Kidney capillary endothelial cell (primary cell): ENCODE measurements at regions not wholly inside any gene's neighbourhood (a gene's known extent, or its start where the extent isn't known, plus 50 kb on each side); places are given as distances from the start of the nearest gene placed in this dataset.

Source experiments
- DNase-seq: peaks from one replicate; pipeline ENCODE4 v3.0.0-alpha.2; 2018; ENCODE audit warnings: low spot score

GRCh38 chr4:189278597-189279165 is 662.0 kb upstream of the FRG1 start:
- DNase-seq, result no peak

DNA sequence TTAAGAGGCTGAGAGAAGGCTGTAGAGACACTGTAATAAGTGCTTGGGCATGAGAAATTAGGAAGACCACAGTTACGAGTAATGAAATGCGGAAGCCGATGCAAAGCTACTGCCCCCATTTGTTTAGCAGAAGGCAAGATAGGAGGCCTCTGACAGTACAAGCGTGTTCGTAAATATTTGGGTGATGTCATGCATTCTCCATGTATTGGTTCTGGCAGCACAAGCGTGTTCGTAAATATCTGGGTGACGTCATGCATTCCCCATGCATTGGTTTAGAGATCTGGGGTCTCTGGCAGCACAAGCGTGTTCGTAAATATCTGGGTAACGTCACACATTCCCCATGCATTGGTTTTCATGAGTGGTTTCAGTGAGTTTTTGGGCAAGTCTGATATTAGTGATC is 661.5 kb upstream of the FRG1 start:
- DNase-seq, result no peak

DNA sequence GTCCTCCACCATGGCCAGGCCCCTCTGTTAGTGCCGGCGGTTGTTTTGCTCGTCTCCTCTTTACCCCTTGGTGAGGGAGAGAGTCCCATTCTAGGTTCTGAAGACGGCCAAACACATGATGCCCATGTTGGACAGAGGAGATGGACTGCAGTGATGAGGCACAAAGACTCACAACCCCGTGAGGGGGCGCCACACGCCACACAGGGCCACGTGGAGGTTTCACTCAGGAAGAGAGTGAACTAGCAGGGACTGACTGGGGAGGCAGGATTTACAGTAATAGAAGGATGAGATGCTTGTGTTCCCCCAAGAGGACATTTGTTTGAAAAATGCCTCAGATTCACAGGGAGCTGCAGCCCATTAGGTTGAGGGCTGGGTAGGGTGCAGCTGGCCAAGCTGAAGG is 655.3 kb upstream of the FRG1 start:
- DNase-seq, result no peak

DNA sequence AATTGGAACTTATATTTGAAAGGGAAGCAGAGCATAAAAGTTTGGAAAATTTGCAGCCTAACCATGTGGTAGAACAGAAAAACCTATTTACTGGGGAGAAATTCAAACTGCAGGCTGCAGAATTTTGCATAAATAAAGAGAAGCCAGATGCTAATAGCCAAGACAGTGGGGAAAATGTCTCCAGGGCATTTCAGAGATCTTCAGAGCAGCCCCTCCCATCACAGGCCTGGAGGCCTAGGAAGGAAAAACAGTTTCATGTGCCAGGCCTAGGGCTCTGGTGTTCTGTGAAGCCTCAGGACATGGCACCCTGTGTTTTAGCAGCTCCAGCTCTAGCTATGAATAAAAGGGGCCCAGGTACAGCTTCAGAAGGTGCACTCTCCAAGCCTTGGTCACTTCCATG is 648.7 kb upstream of the FRG1 start:
- no peak for DNase-seq

GRCh38 chr4:189293459-189293858 is 647.2 kb upstream of the FRG1 start:
- no peak for DNase-seq

DNA sequence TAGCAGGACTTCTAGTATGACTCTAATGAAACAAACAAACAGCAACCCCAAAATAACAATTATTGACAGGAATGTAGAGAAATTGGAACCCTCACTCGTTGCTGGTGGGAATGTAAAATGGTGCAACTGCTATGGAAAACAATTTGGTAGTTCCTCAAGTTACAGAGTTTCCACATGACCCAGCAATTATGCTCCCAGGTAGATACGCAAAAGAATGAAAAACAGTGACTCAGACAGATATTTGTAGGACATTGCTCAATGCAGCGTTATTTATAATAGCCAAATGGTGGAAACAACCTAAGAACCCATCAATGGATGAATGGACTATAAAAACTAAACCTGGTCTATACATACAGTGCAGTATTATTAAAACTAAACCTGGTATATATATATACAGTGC is 646.1 kb upstream of the FRG1 start:
- DNase-seq, result no peak

DNA sequence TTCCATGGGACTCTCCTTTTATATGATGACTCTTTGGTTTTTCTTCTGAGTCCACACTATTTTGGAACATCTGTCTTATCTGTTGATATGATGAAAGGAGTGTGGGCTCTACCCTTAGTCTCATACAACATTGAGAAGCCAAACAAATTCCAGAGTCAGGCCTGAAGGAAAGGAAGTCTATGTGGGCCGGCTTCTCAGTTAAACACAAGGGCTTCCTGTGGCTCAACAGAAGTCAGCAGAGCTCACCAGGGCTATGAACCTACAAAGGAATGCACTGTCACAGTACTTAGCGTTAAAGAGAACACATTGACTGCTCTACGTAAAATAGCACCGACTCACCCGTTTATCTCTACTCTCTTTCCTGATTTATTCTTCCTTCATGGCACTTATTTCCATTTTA is 641.0 kb upstream of the FRG1 start:
- DNase-seq, result no peak

DNA sequence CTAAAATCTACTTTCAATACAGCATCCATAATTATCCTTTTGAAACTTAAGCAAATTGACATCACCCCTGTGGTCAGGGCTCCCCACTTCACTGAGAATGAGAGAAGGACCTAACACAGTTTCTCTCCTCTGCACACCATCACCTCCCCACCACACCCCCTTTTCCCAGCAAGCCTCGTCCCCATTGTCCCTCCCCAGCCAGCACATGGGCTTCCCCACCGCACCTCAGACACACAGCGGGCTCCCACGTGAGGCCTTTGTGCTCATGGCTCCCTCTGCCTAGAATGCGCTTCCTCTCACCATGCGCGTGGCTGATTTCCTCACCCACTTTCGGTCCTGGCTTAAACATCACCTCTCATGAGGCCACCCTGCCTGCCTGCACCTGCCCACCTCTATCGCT is 639.0 kb upstream of the FRG1 start:
- no peak for DNase-seq

- peak; percentile 77 for DNase-seq
Measured at GRCh38 chr4:189302719-189303118, 638.0 kb upstream of the FRG1 start.

DNA sequence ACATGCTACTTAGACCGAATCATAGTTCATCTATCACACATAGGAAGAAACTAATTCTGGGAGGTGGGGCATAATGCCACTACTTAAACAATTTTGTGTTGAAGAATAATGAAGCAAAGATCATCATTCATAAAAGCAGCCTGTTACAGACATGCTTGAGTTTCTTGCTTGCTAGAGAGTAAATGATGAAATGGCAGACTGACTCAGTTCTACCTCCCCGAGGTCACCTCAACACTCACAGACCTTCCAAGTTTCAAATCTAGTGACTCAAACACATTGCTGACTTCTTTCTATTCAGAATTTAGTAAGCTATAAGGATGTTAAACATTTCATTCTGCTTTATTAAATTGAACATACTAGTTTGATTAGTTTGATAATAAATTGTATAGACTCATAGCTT is 636.5 kb upstream of the FRG1 start:
- no peak for DNase-seq

- DNase-seq, result no peak
Measured at GRCh38 chr4:189304809-189305208, 635.9 kb upstream of the FRG1 start.

GRCh38 chr4:189305500-189305899 is 635.2 kb upstream of the FRG1 start:
- DNase-seq, result no peak

DNA sequence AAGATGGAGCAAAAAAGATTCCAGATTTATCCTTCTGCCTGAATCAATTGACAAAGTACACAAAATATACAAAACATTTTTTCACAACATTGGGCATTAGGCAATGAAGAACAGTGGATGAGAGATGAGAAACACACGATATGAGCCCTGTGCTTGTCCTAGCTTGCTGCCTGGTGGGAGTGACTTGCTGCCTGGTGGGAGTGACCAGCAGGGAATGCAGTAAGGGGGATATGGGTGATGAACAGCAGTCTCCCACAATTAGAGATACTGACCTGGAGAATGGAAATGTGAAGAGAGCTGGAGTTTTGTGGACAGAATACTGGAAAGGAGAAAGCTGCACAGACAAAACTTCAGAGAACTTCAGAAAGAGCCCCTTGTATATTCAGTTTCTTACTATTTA is 629.4 kb upstream of the FRG1 start:
- no peak for DNase-seq

DNA sequence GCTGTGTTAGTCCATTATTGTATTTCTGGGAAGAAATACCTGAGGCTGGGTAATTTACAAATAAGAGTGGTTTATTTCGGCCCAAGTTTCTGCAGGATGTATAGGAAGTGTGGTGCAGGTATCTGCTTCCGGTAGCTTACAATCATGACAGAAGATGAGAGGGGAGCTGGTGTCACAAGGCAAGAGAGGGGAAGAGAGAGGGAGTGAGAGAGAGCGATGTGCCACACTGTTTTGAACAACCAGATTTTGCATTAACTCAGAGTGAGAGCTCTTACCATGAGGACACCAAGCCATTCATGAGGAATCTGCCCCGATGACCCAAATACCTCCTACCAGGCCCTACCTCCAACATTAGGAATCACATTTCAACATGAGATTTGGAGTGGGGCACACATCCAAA is 627.6 kb upstream of the FRG1 start:
- DNase-seq, result no peak

DNA sequence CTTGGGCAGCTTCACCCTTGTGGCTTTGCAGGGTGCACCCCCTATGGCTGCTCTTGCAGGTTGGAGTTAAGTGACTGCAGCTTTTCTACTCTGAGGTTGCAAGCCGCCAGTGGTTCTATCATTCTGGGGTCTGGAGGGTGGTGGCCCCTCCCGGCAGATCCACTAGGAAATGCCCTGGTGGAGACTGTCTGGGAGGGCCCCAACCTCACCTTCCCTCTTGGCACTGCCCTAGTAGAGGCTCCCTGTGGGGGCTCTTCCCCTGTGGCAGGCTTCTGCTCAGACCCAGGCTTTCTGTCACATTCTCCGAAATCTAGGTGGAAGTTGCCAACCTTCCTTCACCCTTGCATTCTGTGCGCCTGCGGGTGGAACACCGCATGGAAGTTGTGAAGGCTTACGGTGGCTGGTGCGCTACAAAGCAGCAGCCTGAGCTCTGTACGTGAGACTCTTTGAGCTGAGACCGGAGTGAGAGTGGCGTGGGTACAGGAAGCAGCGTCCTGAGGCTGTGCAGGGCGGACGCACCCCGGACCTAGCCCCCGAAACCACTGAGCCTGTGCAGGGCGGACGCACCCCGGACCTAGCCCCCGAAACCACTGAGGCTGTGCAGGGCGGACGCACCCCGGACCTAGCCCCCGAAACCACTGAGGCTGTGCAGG is 626.7 kb upstream of the FRG1 start:
- no peak for DNase-seq

GRCh38 chr4:189322426-189322825 is 618.2 kb upstream of the FRG1 start:
- DNase-seq, result no peak

DNA sequence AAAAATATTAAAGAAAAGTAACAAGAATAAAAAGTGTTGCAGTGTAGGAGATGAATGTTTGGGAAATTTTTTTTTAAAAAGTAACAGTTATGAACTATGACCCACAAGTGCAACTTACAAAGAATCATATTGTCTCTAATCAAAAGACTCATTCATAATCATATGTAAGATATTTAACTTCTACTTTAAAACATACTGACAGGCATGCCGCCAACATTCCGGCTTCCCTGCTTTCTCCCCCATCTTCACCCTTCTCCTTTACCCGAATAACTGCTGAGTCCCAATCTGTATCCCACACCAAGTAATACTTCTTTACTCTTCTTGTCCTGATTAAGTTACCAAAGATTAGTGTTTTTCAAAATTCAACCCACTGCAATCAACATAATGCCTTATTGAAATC is 598.8 kb upstream of the FRG1 start:
- no peak for DNase-seq

GRCh38 chr4:189355590-189355989 is 585.1 kb upstream of the FRG1 start:
- DNase-seq, result no peak

- DNase-seq, result no peak
Measured at GRCh38 chr4:189362364-189362763, 578.3 kb upstream of the FRG1 start.

GRCh38 chr4:189364032-189364449 is 576.6 kb upstream of the FRG1 start:
- no peak for DNase-seq

DNA sequence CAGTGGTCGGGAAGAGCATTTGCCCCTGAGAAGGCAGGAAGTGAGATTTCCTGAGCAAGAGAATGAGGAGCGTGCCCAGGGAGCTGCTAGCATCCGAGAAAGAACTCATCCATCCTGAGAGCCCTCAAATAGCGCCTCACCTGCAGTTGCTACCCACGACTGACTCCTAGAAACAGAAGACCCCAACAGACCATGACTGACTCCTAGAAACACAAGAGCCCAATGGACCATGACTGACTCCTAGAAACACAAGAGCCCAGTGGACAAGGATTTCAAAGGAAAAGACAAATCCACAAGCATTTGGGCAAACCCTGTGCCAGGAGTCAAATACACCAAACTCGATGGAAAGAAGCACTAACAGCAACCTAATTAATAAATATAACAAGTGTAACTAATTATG is 575.2 kb upstream of the FRG1 start:
- no peak for DNase-seq

DNA sequence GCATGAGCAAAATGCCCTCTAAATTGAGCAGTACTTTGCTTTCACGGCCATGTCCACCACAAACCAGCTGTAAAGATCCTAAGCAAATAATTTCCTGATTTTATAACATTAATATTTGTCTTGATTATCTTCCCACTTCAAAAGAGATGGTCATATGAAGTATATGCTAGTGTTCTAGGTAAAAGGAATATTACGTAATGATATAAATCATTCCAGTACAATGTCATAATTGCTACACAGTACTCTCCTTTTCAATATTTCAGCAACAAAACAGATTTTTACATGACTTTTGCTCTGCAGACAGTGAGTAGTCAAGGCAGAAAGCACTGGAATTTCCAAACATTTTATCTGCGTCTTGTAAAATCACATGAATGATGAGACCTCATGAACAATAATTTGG is 572.8 kb upstream of the FRG1 start:
- DNase-seq, result no peak

DNA sequence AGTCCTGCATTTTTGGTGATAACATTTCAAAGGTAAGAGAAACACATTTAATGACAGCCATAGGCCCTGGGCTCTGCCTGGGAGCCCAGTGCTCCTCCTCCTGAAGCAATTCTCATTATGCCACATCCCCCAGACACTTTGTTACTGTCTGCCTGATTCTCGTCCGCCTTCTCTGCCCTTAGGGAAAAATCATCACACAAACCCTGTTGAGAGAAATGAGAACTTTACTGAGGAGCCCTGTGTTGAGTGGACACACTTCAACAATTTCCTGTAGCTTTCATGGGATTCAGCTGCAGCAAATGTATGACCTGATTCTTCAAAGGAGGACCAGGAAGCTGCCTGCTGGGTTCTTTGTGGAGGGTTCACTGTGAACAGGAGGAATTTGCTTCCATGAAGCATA is 566.5 kb upstream of the FRG1 start:
- DNase-seq, result no peak

GRCh38 chr4:189376901-189377300 is 563.8 kb upstream of the FRG1 start:
- no peak for DNase-seq
